Upper lobe of left lung (tissue), 6 donors: ENCODE measurements at regions not wholly inside any gene's neighbourhood (a gene's known extent, or its start where the extent isn't known, plus 50 kb on each side); places are given as distances from the start of the nearest gene placed in this dataset.

ENCODE experiments used
- ATAC-seq, 2 donors: fragments of 200-7000 bp; cut with Tn5 transposase; one replicate each; pipeline ENCODE4 v1.9.1; 2022; ENCODE audit warnings: mild to moderate bottlenecking in 2 of 2, moderate library complexity in 2 of 2; ENCODE audit not compliant: low FRiP score in 2 of 2
- DNase-seq, 2 donors: peaks; one replicate each; pipeline ENCODE4 v3.0.0-alpha.2; 2019 to 2020
- H3K27ac ChIP-seq, 4 donors: fragments of 200-600 bp; sonication (generic); one replicate each; pipeline ENCODE4 v1.5.1; 2016 to 2019
- H3K27me3 ChIP-seq, 4 donors: fragments of 200-600 bp; sonication (generic); one replicate each; pipeline ENCODE4 v1.5.1; 2017 to 2019
- H3K36me3 ChIP-seq, 4 donors: fragments of 200-600 bp; sonication (generic); one replicate each; pipeline ENCODE4 v1.5.1; 2016 to 2019
- H3K4me1 ChIP-seq, 4 donors: fragments of 200-600 bp; sonication (generic); one replicate each; pipeline ENCODE4 v1.5.1; 2018 to 2019
- H3K4me3 ChIP-seq, 4 donors: fragments of 200-600 bp; sonication (generic); one replicate each; pipeline ENCODE4 v1.5.1; 2017 to 2019; ENCODE audit warnings: mild to moderate bottlenecking in 2 of 4, moderate library complexity in 1 of 4
- H3K9me3 ChIP-seq, 4 donors: fragments of 200-600 bp; sonication (generic); one replicate each; pipeline ENCODE4 v1.5.1; 2018 to 2019
- CTCF ChIP-seq, 6 experiments: fragments of 450-650 bp in 4 of 6; fragments of 200-600 bp in 2 of 6; sonication (generic) in 2 of 6; IDR thresholded peaks; one replicate each; pipeline ENCODE4 v1.5.1; 2016 to 2019; ENCODE audit warnings: antibody characterized with exemption in 6 of 6
- EP300 ChIP-seq, 4 donors: sonication (generic); formaldehyde crosslinking; IDR thresholded peaks; one replicate each; pipeline ENCODE4 v1.5.1; 2017; ENCODE audit warnings: antibody characterized with exemption in 4 of 4, control low read depth in 2 of 4
- POLR2A ChIP-seq, 4 donors: fragments of 450-650 bp; IDR thresholded peaks; one replicate each; pipeline ENCODE4 v1.5.1; 2016 to 2017; ENCODE audit warnings: antibody characterized with exemption in 4 of 4, mild to moderate bottlenecking in 2 of 4
- POLR2AphosphoS5 ChIP-seq, 2 donors: sonication (generic); formaldehyde crosslinking; IDR thresholded peaks; one replicate each; pipeline ENCODE4 v1.5.1; 2017; ENCODE audit warnings: antibody characterized with exemption in 2 of 2
- WGBS, 2 donors: methylation state at CpG; one replicate each; pipeline ENCODE4 v1.1.5; 2017 to 2018; 5-methylcytosine and 5-hydroxymethylcytosine counted together
- donor health status: DM: no; HTN: no; CAD: no; lungs with moderate emphysema.
- donor health status: DM: no; HTN: yes; CAD: no; lungs with severe emphysema.

GRCh38 chr11:70490208-70490607 is 91.9 kb downstream of the CTTN start:
- no peak for ATAC-seq
- peaks cover 0 to 3% (median 0%) of the 10 kb centered on the region in 4 donors for H3K36me3 ChIP-seq
- 91 to 92% methylated on average over 12 to 13 of the region's 13 CpGs for whole genome bisulfite sequencing, 2 donors
- TF ChIP-seq CTCF (IDR thresholded peaks at IDR 0.05), result no peak
- no peak for TF ChIP-seq EP300 (IDR thresholded peaks at IDR 0.05)
- TF ChIP-seq POLR2A (IDR thresholded peaks at IDR 0.05), result no peak
- TF ChIP-seq POLR2AphosphoS5 (IDR thresholded peaks at IDR 0.05), result no peak
- H3K4me1 ChIP-seq, result peaks cover 0 to 4% (median 0%) of the 10 kb centered on the region in 4 donors
- H3K27ac ChIP-seq, result no peak overlapping the region
- H3K27me3 ChIP-seq, result no peaks in the 10 kb centered on the region
- H3K9me3 ChIP-seq, result peaks cover 0 to 15% (median 0%) of the 10 kb centered on the region in 4 donors
- no peak overlapping the region for H3K4me3 ChIP-seq
- DNase-seq, result no peak

- peaks cover 0 to 4% (median 0%) of the 10 kb centered on the region in 4 donors for H3K4me1 ChIP-seq
- WGBS, 2 donors, result 94 to 96% methylated on average over 7 of the region's 8 CpGs
- DNase-seq (no peak), ATAC-seq (no peak)
- H3K27ac ChIP-seq, result no peak overlapping the region
- H3K4me3 ChIP-seq, result no peak overlapping the region
- peaks cover 0 to 15% (median 0%) of the 10 kb centered on the region in 4 donors for H3K9me3 ChIP-seq
- peaks cover 0 to 3% (median 0%) of the 10 kb centered on the region in 4 donors for H3K36me3 ChIP-seq
- no peak for TF ChIP-seq EP300 (IDR thresholded peaks at IDR 0.05)
- TF ChIP-seq CTCF (IDR thresholded peaks at IDR 0.05), result no peak
- no peak for TF ChIP-seq POLR2A (IDR thresholded peaks at IDR 0.05)
- TF ChIP-seq POLR2AphosphoS5 (IDR thresholded peaks at IDR 0.05), result no peak
- H3K27me3 ChIP-seq, result no peaks in the 10 kb centered on the region
These were observed 92.6 kb downstream of the CTTN start for GRCh38 chr11:70490723-70491558.

DNA sequence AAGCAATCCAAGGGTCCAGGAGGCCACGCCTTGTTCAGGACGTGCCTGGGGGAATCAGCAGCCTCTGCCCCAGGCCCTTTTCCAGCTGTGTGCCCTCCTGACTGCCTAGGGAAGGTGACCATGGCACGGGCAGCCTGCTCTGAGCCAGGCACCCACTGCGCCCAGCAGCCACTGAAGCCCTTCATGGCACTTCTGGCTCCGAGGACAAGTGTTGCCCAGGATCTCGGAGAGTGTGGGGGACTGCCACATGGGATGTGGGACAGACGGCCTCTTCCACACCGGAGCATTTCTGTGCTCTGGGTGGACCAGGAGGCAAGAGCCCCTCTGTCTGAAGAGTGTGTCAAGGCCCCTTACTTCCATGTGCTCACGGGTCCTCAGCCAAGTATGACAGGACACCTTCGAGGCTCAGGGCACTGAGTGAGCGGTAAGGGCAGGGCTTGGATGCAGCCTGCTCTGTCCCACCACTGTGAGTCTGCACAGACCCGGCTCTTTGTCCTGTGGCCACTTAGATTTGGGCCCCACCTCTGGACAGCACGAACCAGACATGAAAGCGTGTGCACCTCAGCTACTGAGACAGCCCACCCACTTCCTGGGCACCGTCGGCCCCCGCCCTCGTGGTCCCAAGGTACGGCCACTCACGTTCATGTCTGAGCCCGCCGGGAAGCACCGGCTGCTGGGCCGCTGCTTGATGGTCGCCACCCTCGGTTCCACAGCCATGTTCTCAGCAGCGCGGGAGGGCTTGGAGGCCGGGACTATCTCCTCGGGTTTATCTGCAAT is 93.6 kb downstream of the CTTN start:
- no peaks in the 10 kb centered on the region for H3K27me3 ChIP-seq
- H3K27ac ChIP-seq, result no peak overlapping the region
- no peak for DNase-seq
- H3K4me3 ChIP-seq, result no peak overlapping the region
- WGBS, 2 donors, result 93 to 94% methylated on average over 17 to 30 of the region's 30 CpGs
- TF ChIP-seq CTCF (IDR thresholded peaks at IDR 0.05) (no peak), POLR2AphosphoS5 (IDR thresholded peaks at IDR 0.05) (no peak), POLR2A (IDR thresholded peaks at IDR 0.05) (no peak)
- peaks cover 0 to 2% (median 0%) of the 10 kb centered on the region in 4 donors for H3K36me3 ChIP-seq
- peaks cover 0 to 15% (median 0%) of the 10 kb centered on the region in 4 donors for H3K9me3 ChIP-seq
- ATAC-seq, result no peak
- peaks cover 0 to 4% (median 0%) of the 10 kb centered on the region in 4 donors for H3K4me1 ChIP-seq

- Histone ChIP-seq H3K27ac (peak overlapping the region in 1 of 4 donors; percentile 26), H3K4me3 (no peak overlapping the region), H3K4me1 (peaks cover 0 to 4% (median 0%) of the 10 kb centered on the region in 4 donors), H3K9me3 (peaks cover 0 to 15% (median 0%) of the 10 kb centered on the region in 4 donors), H3K27me3 (no peaks in the 10 kb centered on the region), H3K36me3 (no peaks in the 10 kb centered on the region)
- TF ChIP-seq POLR2AphosphoS5 (IDR thresholded peaks at IDR 0.05) (no peak), CTCF (IDR thresholded peaks at IDR 0.05) (no peak), EP300 (IDR thresholded peaks at IDR 0.05) (no peak), POLR2A (IDR thresholded peaks at IDR 0.05) (no peak)
- DNase-seq (no peak), ATAC-seq (no peak)
- WGBS, 2 donors, result 44 to 55% methylated on average over 3 of the region's 3 CpGs
These were observed 94.8 kb downstream of the CTTN start for GRCh38 chr11:70493089-70493474.
